HCT116 (cell line): ENCODE measurements at regions not wholly inside any gene's neighbourhood (a gene's known extent, or its start where the extent isn't known, plus 50 kb on each side); places are given as distances from the start of the nearest gene placed in this dataset.

Experiments used
- ATAC-seq: fragments of 200-7000 bp; cut with Tn5 transposase; 2 replicates; pipeline ENCODE4 v1.9.1; 2020; ENCODE audit warnings: mild to moderate bottlenecking, moderate library complexity
- BruUV-seq: library from RNA; stranded (reverse); fragments of 400-500 nt; replicated peaks from 2 replicates; lab custom pipeline; 2021; lab: Mats Ljungman, UMichigan
- CTCF ChIA-PET: fragments of 300-600 bp; sonication (Branson Sonifier 250); formaldehyde crosslinking; loops from one replicate; lab custom pipeline; 2021; ENCODE audit warnings: antibody characterized with exemption; lab: Charles Lee
- POLR2A ChIA-PET: fragments of 300-600, 350-600 bp; sonication (Branson Sonifier 250); formaldehyde crosslinking; loops from one replicate; lab custom pipeline; 2021; ENCODE audit warnings: antibody characterized with exemption; lab: Charles Lee
- RAD21 ChIA-PET, 2 experiments: fragments of 300-600 bp; sonication (Branson Sonifier 250); formaldehyde crosslinking; loops; one replicate each; lab custom pipeline; 2023; ENCODE audit warnings: low total read pairs in 2 of 2; ENCODE audit not compliant: uncharacterized antibody in 2 of 2, unreplicated experiment in 2 of 2, low non-redundant PET in 1 of 2; lab: Charles Lee
- DNase-seq: peaks from one replicate; pipeline ENCODE4 v3.0.0-alpha.2; 2010; ENCODE audit warnings: low read depth, low spot score
- H2AFZ ChIP-seq: fragments of 200-600 bp; shearing (Covaris generic), sonication (generic); 2 replicates; pipeline ENCODE4 v1.6.1; 2017; ENCODE audit warnings: low read depth, mixed run types, mixed read lengths, antibody characterized with exemption, low read length; ENCODE audit not compliant: poor library complexity, severe bottlenecking
- H3K27ac ChIP-seq: 2 replicates; pipeline ENCODE4 v1.5.1; 2012; ENCODE audit warnings: low read depth, low read length
- H3K27me3 ChIP-seq: fragments of 200-600 bp; sonication (generic); 2 replicates; pipeline ENCODE4 v1.6.1; 2016; ENCODE audit warnings: mixed run types, low read length, mixed read lengths; ENCODE audit not compliant: insufficient read depth
- H3K36me3 ChIP-seq, 2 experiments: fragments of 200-500 bp in 1 of 2; fragments of 200-600 bp in 1 of 2; sonication (Bioruptor generic) in 1 of 2; sonication (generic) in 1 of 2; 2 replicates each; pipeline versions ENCODE4 v1.5.1 to v1.6.1; 2014 to 2016; ENCODE audit warnings: low read length in 2 of 2, inconsistent platforms in 1 of 2, mixed read lengths in 1 of 2, mixed run types in 1 of 2; ENCODE audit not compliant: insufficient read depth in 2 of 2, control insufficient read depth in 1 of 2
- H3K4me1 ChIP-seq, 2 experiments: fragments of 200-600 bp in 1 of 2; sonication (generic) in 1 of 2; 2 replicates each; pipeline versions ENCODE4 v1.5.1 to v1.6.1; 2012 to 2017; ENCODE audit warnings: low read length in 2 of 2, inconsistent platforms in 1 of 2, mild to moderate bottlenecking in 1 of 2, mixed read lengths in 1 of 2, mixed run types in 1 of 2, moderate library complexity in 1 of 2; ENCODE audit not compliant: insufficient read depth in 2 of 2, control insufficient read depth in 1 of 2
- H3K4me2 ChIP-seq: fragments of 200-600 bp; sonication (generic); 2 replicates; pipeline ENCODE4 v1.6.1; 2017; ENCODE audit warnings: mixed run types, low read length, mixed read lengths
- H3K4me3 ChIP-seq, 2 experiments: fragments of 200-600 bp in 1 of 2; sonication (generic) in 1 of 2; replicated peaks in 1 of 2; 2 replicates each; pipeline ENCODE4 v1.5.1; 2011 to 2016; ENCODE audit warnings: low read length in 2 of 2, control low read depth in 1 of 2, low read depth in 1 of 2, mild to moderate bottlenecking in 1 of 2, mixed read lengths in 1 of 2, mixed run types in 1 of 2
- H3K79me2 ChIP-seq: fragments of 200-600 bp; sonication (generic); 2 replicates; pipeline ENCODE4 v1.6.1; 2017; ENCODE audit warnings: mild to moderate bottlenecking, mixed run types, low read length, moderate library complexity, mixed read lengths; ENCODE audit not compliant: insufficient read depth
- H3K9ac ChIP-seq: fragments of 200-600 bp; sonication (generic); 2 replicates; pipeline ENCODE4 v1.6.1; 2016; ENCODE audit warnings: low read length, mixed read lengths
- H3K9me2 ChIP-seq: fragments of 200-600 bp; sonication (generic), shearing (Covaris generic); 2 replicates; pipeline ENCODE4 v1.6.1; 2017; ENCODE audit warnings: mixed run types, mild to moderate bottlenecking, moderate library complexity; ENCODE audit not compliant: insufficient read depth
- H3K9me3 ChIP-seq, 2 experiments: fragments of 200-500 bp in 1 of 2; fragments of 200-600 bp in 1 of 2; sonication (Bioruptor generic) in 1 of 2; sonication (generic) in 1 of 2; 2 replicates each; pipeline ENCODE4 v1.6.1; 2014 to 2017; ENCODE audit warnings: low read length in 2 of 2, mixed read lengths in 2 of 2, inconsistent platforms in 1 of 2, low read depth in 1 of 2, mild to moderate bottlenecking in 1 of 2, mixed run types in 1 of 2, moderate library complexity in 1 of 2; ENCODE audit not compliant: control insufficient read depth in 1 of 2, insufficient read depth in 1 of 2
- H4K20me1 ChIP-seq: fragments of 200-600 bp; sonication (generic), shearing (Covaris generic); 2 replicates; pipeline ENCODE4 v1.6.1; 2017; ENCODE audit warnings: mixed run types, mild to moderate bottlenecking, moderate library complexity; ENCODE audit not compliant: insufficient read depth
- CBX3 ChIP-seq: IDR thresholded peaks from 2 replicates; pipeline ENCODE4 v1.6.1; 2012; ENCODE audit warnings: low read depth
- CEBPB ChIP-seq: IDR thresholded peaks from 2 replicates; pipeline ENCODE4 v1.6.1; 2012; ENCODE audit warnings: low read depth
- EGR1 ChIP-seq: IDR thresholded peaks from 2 replicates; pipeline ENCODE4 v1.6.1; 2012; ENCODE audit warnings: low read depth
- EZH2phosphoT487 ChIP-seq: fragments of 200-600 bp; IDR thresholded peaks from 2 replicates; pipeline ENCODE4 v1.6.1; 2018; ENCODE audit warnings: antibody characterized with exemption, borderline replicate concordance
- FOSL1 ChIP-seq: IDR thresholded peaks from 2 replicates; pipeline ENCODE4 v1.6.1; 2012; ENCODE audit warnings: low read depth
- JUND ChIP-seq: IDR thresholded peaks from 2 replicates; pipeline ENCODE4 v1.6.1; 2012
- POLR2AphosphoS5 ChIP-seq: IDR thresholded peaks from 2 replicates; pipeline ENCODE4 v1.6.1; 2011; ENCODE audit warnings: mild to moderate bottlenecking, low read depth, low read length, moderate library complexity
- SIN3A ChIP-seq: IDR thresholded peaks from 2 replicates; pipeline ENCODE4 v1.6.1; 2012; ENCODE audit warnings: low read depth
- TCF7L2 ChIP-seq: IDR thresholded peaks from 2 replicates; pipeline ENCODE4 v1.7.0; 2011; ENCODE audit warnings: borderline replicate concordance, inconsistent platforms; ENCODE audit not compliant: insufficient read depth, insufficient read length; ENCODE audit errors: extremely low read depth
- YY1 ChIP-seq: IDR thresholded peaks from 2 replicates; pipeline ENCODE4 v1.6.1; 2011; ENCODE audit warnings: low read length, low read depth, moderate library complexity, mild to moderate bottlenecking; ENCODE audit not compliant: insufficient replicate concordance; ENCODE audit errors: extremely low read depth
- ZFX ChIP-seq: fragments of 450-650 bp; IDR thresholded peaks from 2 replicates; pipeline ENCODE4 v1.6.1; 2017
- intact Hi-C: fragments of 100-400 bp; cut with micrococcal nuclease; formaldehyde crosslinking; loops from 2 replicates; pipeline ENCODE4 v1.10.0; 2022
- TF ChIP-seq, protein P1 (sequence below): IDR thresholded peaks from 2 replicates; pipeline ENCODE4 v1.6.1; 2012
- TF ChIP-seq, protein P2 (sequence below): IDR thresholded peaks from 2 replicates; pipeline ENCODE4 v1.6.1; 2012; ENCODE audit warnings: low read depth
- TF ChIP-seq, protein P3 (sequence below), 3 experiments: fragments of 200-600 bp in 1 of 3; sonication (generic) in 1 of 3; IDR thresholded peaks in 2 of 3; conservative IDR thresholded peaks in 1 of 3; 2 replicates each; pipeline ENCODE4 v1.5.1; 2012 to 2017; ENCODE audit warnings: low read depth in 2 of 3, low read length in 2 of 3, antibody characterized with exemption in 1 of 3, borderline replicate concordance in 1 of 3, control low read depth in 1 of 3, mild to moderate bottlenecking in 1 of 3, mixed read lengths in 1 of 3, mixed run types in 1 of 3, moderate library complexity in 1 of 3; ENCODE audit not compliant: insufficient read depth in 1 of 3

DNA sequence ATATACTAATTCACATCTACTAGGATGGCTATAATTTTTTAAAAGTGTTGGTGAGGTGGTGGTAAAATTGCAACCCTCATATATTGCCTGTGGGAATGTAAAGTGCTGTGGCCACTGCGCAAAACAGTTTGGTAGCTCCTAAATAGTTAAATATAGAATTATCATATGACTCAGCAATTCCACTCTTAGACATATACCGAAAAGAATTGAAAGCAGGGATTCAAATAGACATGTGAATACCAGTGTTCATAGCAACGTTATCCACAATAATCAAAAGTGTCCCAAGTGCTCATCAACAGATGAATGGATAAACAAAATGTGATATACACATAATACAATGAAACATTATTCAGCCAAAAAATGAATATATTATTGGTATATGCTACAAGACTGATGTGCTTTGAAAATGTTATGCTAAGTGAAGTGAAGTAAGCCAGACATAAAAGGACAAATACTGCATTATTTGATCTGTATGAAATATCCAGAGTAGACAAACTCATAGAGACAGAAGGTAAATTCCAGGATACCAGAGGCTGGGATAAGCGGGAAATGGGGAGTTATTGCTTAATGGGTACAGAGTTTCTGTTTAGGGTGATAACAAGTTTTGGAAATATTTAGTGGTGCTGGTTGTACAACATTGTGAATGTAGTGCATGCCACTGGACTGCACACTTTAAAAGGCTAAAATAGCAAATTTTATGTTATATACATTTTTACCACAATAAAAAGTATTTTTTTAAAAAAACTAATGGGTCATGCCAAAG, 342.5 kb downstream of the SEC16B start:
- no peaks in the 10 kb centered on the region for H3K36me3 ChIP-seq
- intact Hi-C loops, result no loop called here
- no TSS peak for BruUV-seq
- no peaks in the 10 kb centered on the region for H3K9me3 ChIP-seq
- no peaks in the 10 kb centered on the region for H3K9me2 ChIP-seq
- RAD21 ChIA-PET, result no interaction called here
- CTCF ChIA-PET, result no interaction called here
- no peaks in the 10 kb centered on the region for H3K4me1 ChIP-seq
- no peak overlapping the region for H3K9ac ChIP-seq
- H3K4me2 ChIP-seq, result no peak overlapping the region
- TF ChIP-seq, protein P1, sequence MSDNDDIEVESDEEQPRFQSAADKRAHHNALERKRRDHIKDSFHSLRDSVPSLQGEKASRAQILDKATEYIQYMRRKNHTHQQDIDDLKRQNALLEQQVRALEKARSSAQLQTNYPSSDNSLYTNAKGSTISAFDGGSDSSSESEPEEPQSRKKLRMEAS, result no peak
- TF ChIP-seq SIN3A, result no peak
- no peak for TF ChIP-seq ZFX
- no peak for TF ChIP-seq POLR2AphosphoS5
- no peak for TF ChIP-seq CBX3
- no peak for TF ChIP-seq CEBPB
- TF ChIP-seq, protein P2, sequence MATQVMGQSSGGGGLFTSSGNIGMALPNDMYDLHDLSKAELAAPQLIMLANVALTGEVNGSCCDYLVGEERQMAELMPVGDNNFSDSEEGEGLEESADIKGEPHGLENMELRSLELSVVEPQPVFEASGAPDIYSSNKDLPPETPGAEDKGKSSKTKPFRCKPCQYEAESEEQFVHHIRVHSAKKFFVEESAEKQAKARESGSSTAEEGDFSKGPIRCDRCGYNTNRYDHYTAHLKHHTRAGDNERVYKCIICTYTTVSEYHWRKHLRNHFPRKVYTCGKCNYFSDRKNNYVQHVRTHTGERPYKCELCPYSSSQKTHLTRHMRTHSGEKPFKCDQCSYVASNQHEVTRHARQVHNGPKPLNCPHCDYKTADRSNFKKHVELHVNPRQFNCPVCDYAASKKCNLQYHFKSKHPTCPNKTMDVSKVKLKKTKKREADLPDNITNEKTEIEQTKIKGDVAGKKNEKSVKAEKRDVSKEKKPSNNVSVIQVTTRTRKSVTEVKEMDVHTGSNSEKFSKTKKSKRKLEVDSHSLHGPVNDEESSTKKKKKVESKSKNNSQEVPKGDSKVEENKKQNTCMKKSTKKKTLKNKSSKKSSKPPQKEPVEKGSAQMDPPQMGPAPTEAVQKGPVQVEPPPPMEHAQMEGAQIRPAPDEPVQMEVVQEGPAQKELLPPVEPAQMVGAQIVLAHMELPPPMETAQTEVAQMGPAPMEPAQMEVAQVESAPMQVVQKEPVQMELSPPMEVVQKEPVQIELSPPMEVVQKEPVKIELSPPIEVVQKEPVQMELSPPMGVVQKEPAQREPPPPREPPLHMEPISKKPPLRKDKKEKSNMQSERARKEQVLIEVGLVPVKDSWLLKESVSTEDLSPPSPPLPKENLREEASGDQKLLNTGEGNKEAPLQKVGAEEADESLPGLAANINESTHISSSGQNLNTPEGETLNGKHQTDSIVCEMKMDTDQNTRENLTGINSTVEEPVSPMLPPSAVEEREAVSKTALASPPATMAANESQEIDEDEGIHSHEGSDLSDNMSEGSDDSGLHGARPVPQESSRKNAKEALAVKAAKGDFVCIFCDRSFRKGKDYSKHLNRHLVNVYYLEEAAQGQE, result no peak
- no peak for TF ChIP-seq YY1
- TF ChIP-seq EGR1, result no peak
- TF ChIP-seq, protein P3, sequence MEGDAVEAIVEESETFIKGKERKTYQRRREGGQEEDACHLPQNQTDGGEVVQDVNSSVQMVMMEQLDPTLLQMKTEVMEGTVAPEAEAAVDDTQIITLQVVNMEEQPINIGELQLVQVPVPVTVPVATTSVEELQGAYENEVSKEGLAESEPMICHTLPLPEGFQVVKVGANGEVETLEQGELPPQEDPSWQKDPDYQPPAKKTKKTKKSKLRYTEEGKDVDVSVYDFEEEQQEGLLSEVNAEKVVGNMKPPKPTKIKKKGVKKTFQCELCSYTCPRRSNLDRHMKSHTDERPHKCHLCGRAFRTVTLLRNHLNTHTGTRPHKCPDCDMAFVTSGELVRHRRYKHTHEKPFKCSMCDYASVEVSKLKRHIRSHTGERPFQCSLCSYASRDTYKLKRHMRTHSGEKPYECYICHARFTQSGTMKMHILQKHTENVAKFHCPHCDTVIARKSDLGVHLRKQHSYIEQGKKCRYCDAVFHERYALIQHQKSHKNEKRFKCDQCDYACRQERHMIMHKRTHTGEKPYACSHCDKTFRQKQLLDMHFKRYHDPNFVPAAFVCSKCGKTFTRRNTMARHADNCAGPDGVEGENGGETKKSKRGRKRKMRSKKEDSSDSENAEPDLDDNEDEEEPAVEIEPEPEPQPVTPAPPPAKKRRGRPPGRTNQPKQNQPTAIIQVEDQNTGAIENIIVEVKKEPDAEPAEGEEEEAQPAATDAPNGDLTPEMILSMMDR (IDR thresholded peaks at IDR 0.05 in 2 of 3, conservative IDR thresholded peaks at IDR 0.05 in 1 of 3; ENCODE audit: borderline replicate concordance in 1 of 3, insufficient read depth in 1 of 3, low read depth in 2 of 3, low read length in 2 of 3), result no peak
- TF ChIP-seq TCF7L2, result no peak
- TF ChIP-seq JUND, result no peak
- no peak for TF ChIP-seq EZH2phosphoT487
- TF ChIP-seq FOSL1, result no peak
- TF ChIP-seq, all 23 proteins: peak for 0
- DNase-seq, result no peak
- Histone ChIP-seq H3K79me2 (no peaks in the 10 kb centered on the region), H3K27ac (no peak overlapping the region), H3K27me3 (peaks cover 12% of the 10 kb centered on the region; the same call in 1 of the 2 replicates), H3K4me3 (no peak overlapping the region), H2AFZ (no peak overlapping the region), H4K20me1 (0 out of 2 replicates have a peak, but pooled peaks cover 2% of the 10 kb centered on the region)
- ATAC-seq, result no peak
- POLR2A ChIA-PET, result no interaction called here
